ENCODE measurements at regions not wholly inside any gene's neighbourhood (a gene's known extent, or its start where the extent isn't known, plus 50 kb on each side); places are given as distances from the start of the nearest gene placed in this dataset.

GRCh38 chr12:125451408-125451807 lies 386.2 kb downstream of the AACS start:
- DNase-seq (ENCODE audit: low read depth, low spot score): no peak
- no peak overlapping the region for H3K4me3 ChIP-seq (ENCODE audit: low read length)

GRCh38 chr12:125453751-125454150 lies 388.5 kb downstream of the AACS start:
- DNase-seq (ENCODE audit: low read depth, low spot score): no peak
- H3K4me3 ChIP-seq (ENCODE audit: low read length): no peak overlapping the region

- H3K4me3 ChIP-seq (ENCODE audit: low read length): no peak overlapping the region
- no peak for DNase-seq (ENCODE audit: low read depth, low spot score)
Observed at GRCh38 chr12:125454291-125454690, 389.1 kb downstream of the AACS start.

- no peak overlapping the region for H3K4me3 ChIP-seq (ENCODE audit: low read length)
Observed at GRCh38 chr12:125454786-125455480, 389.7 kb downstream of the AACS start.

GRCh38 chr12:125455556-125455955 lies 390.3 kb downstream of the AACS start:
- no peak for DNase-seq (ENCODE audit: low read depth, low spot score)
- no peak overlapping the region for H3K4me3 ChIP-seq (ENCODE audit: low read length)

More at GRCh38 chr12:125454786-125455480, 389.7 kb downstream of the AACS start:
- DNase-seq (ENCODE audit: low read depth, low spot score): no peak

GRCh38 chr12:125458552-125459268 lies 393.5 kb downstream of the AACS start:
- no peak overlapping the region for H3K4me3 ChIP-seq (ENCODE audit: low read length)
- DNase-seq (ENCODE audit: low read depth, low spot score): no peak

GRCh38 chr12:125461831-125462230 lies 396.6 kb downstream of the AACS start:
- no peak for DNase-seq (ENCODE audit: low read depth, low spot score)
- H3K4me3 ChIP-seq (ENCODE audit: low read length): no peak overlapping the region

GRCh38 chr12:125463386-125463785 lies 398.2 kb downstream of the AACS start:
- H3K4me3 ChIP-seq (ENCODE audit: low read length): no peak overlapping the region
- no peak for DNase-seq (ENCODE audit: low read depth, low spot score)

- DNase-seq (ENCODE audit: low read depth, low spot score): no peak
- H3K4me3 ChIP-seq (ENCODE audit: low read length): no peak overlapping the region
Observed at GRCh38 chr12:125467363-125467762, 402.1 kb downstream of the AACS start.

- no peak overlapping the region for H3K4me3 ChIP-seq (ENCODE audit: low read length)
- no peak for DNase-seq (ENCODE audit: low read depth, low spot score)
Observed at GRCh38 chr12:125469683-125470082, 404.4 kb downstream of the AACS start.

GRCh38 chr12:125470838-125471783 lies 405.9 kb downstream of the AACS start:
- DNase-seq (ENCODE audit: low read depth, low spot score): no peak

GRCh38 chr12:125473501-125473900 lies 408.3 kb downstream of the AACS start:
- no peak overlapping the region for H3K4me3 ChIP-seq (ENCODE audit: low read length)
- DNase-seq (ENCODE audit: low read depth, low spot score): no peak

More at GRCh38 chr12:125470838-125471783, 405.9 kb downstream of the AACS start:
- no peak overlapping the region for H3K4me3 ChIP-seq (ENCODE audit: low read length)

GRCh38 chr12:125487336-125487735 lies 422.1 kb downstream of the AACS start:
- H3K4me3 ChIP-seq (ENCODE audit: low read length): no peak overlapping the region
- DNase-seq (ENCODE audit: low read depth, low spot score): no peak

- no peak for DNase-seq (ENCODE audit: low read depth, low spot score)
- H3K4me3 ChIP-seq (ENCODE audit: low read length): no peak overlapping the region
Observed at GRCh38 chr12:125491553-125491952, 426.3 kb downstream of the AACS start.

GRCh38 chr12:125492354-125493270 lies 427.4 kb downstream of the AACS start:
- H3K4me3 ChIP-seq (ENCODE audit: low read length): no peak overlapping the region
- DNase-seq (ENCODE audit: low read depth, low spot score): no peak

- no peak for DNase-seq (ENCODE audit: low read depth, low spot score)
- no peak overlapping the region for H3K4me3 ChIP-seq (ENCODE audit: low read length)
Observed at GRCh38 chr12:125493704-125494308, 428.6 kb downstream of the AACS start.

- no peak for DNase-seq (ENCODE audit: low read depth, low spot score)
- no peak overlapping the region for H3K4me3 ChIP-seq (ENCODE audit: low read length)
Observed at GRCh38 chr12:125503128-125503527, 437.9 kb downstream of the AACS start.

GRCh38 chr12:125509195-125509594 lies 444.0 kb downstream of the AACS start:
- no peak for DNase-seq (ENCODE audit: low read depth, low spot score)
- H3K4me3 ChIP-seq (ENCODE audit: low read length): no peak overlapping the region

Measured in Jurkat, Clone E6-1 (cell line).